Sigmoid colon (tissue), 3 donors: ENCODE measurements at regions not wholly inside any gene's neighbourhood (a gene's known extent, or its start where the extent isn't known, plus 50 kb on each side); places are given as distances from the start of the nearest gene placed in this dataset.

ENCODE experiments used
- CTCF ChIP-seq, 4 experiments: fragments of 450-650 bp in 3 of 4; fragments of 200-600 bp in 1 of 4; IDR thresholded peaks; one replicate each; pipeline ENCODE4 v1.5.1; 2016 to 2019; ENCODE audit warnings: antibody characterized with exemption in 4 of 4, mild to moderate bottlenecking in 3 of 4, moderate library complexity in 2 of 4
- POLR2A ChIP-seq, 2 donors: fragments of 450-650 bp; IDR thresholded peaks; one replicate each; pipeline ENCODE4 v1.6.1; 2016; ENCODE audit warnings: antibody characterized with exemption in 2 of 2, mild to moderate bottlenecking in 2 of 2, moderate library complexity in 2 of 2

DNA sequence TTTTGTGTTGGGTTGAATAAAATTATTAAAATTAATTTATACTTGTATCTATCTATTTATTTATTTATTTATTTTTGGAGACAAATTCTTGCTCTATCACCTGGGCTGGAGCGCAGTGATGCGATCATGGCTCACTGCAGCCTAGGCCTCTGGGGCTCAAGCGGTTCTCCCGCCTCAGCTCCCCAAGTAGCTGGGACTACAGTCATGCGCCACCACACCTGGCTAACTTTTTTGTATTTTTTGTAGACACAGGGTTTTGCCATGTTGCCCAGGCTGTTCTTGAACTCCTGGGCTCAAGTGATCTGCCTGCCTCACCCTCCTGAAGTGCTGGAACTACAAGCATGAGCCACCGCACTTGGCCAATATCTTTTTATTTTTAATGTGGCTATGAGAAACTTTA lies 134.7 kb upstream of the SPDL1 start:
- TF ChIP-seq CTCF (IDR thresholded peaks at IDR 0.05) (no peak), POLR2A (IDR thresholded peaks at IDR 0.05) (no peak)
